Choroid plexus epithelial cell (primary cell): ENCODE measurements at regions not wholly inside any gene's neighbourhood (a gene's known extent, or its start where the extent isn't known, plus 50 kb on each side); places are given as distances from the start of the nearest gene placed in this dataset.
A peak's percentile ranks its signal among the peaks of the same experiment; 100 is the strongest.
"Not testable (repeated sequence)": the region's sequence is repeated elsewhere in the genome, so short reads cannot be mapped to it uniquely, and the experiment has no call there.

Source experiments
- DNase-seq: peaks from one replicate; pipeline ENCODE4 v3.0.0-alpha.2; 2010; ENCODE audit warnings: low read depth
- H3K4me3 ChIP-seq: 2 replicates; pipeline ENCODE4 v1.5.1; 2011; ENCODE audit warnings: low read depth, mild to moderate bottlenecking, control low read depth, low read length, moderate library complexity
- TF ChIP-seq, protein P1 (sequence below): conservative IDR thresholded peaks from 2 replicates; pipeline ENCODE4 v1.5.1; 2011; ENCODE audit warnings: low read depth, mild to moderate bottlenecking, control low read depth, inconsistent platforms, low read length, moderate library complexity

DNA sequence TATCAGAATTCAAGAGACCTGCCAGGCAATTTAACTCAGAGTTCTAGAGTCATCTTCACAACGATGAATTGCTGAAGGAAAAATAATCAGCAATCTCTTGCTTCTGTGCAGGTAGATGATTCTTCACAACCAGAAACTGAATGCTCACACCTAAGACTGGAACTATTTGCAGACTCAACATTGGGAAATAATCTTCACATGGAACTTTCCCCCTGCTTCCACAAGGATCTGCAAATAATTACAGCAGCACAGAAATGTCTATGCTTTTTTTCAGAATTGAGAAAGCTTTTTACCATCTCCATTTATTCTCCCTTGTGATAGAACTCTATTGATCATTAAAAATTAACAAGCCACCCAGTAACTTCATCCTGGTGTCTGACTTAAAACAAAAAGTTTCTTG lies 282.8 kb downstream of the AHR start:
- no peak for DNase-seq
- H3K4me3 ChIP-seq: no peak overlapping the region
- TF ChIP-seq, protein P1, sequence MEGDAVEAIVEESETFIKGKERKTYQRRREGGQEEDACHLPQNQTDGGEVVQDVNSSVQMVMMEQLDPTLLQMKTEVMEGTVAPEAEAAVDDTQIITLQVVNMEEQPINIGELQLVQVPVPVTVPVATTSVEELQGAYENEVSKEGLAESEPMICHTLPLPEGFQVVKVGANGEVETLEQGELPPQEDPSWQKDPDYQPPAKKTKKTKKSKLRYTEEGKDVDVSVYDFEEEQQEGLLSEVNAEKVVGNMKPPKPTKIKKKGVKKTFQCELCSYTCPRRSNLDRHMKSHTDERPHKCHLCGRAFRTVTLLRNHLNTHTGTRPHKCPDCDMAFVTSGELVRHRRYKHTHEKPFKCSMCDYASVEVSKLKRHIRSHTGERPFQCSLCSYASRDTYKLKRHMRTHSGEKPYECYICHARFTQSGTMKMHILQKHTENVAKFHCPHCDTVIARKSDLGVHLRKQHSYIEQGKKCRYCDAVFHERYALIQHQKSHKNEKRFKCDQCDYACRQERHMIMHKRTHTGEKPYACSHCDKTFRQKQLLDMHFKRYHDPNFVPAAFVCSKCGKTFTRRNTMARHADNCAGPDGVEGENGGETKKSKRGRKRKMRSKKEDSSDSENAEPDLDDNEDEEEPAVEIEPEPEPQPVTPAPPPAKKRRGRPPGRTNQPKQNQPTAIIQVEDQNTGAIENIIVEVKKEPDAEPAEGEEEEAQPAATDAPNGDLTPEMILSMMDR: no peak

DNA sequence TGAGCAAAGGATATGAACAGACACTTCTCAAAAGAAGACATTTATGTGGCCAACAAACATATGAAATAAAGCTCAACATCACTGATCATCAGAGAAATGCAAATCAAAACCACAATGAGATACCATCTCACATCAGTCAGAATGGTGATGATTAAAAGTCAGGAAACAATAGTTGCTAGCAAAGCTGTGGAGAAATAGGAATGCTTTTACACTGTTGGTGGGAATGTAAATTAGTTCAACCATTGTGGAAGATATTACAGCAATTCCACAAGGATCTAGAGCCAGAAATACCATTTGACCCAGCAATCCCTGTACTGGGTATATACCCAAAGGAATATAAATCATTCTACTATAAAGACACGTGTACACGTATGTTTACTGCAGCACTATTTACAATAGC lies 284.2 kb downstream of the AHR start:
- DNase-seq: not testable (repeated sequence)

DNA sequence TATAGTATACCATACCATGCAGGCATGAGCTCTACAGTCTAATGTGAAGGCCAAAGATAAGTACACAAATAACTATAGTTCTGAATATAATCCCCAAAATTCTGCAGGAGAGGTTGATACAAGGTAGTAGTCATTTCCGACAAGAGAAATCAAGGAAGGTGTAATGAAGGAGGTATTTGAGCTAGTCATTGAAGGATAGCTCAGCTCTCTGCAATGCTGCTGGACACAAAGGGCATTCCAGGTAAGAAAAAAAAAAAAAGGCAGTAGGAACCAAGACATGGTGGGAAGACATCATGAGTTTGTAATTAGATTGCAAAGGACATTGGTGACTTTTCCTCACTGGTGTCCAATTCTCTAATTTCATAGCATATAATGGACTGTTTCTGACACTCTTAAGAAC lies 285.3 kb downstream of the AHR start:
- no peak for DNase-seq
- TF ChIP-seq, protein P1: no peak
- H3K4me3 ChIP-seq: no peak overlapping the region

More for the DNA sequence above, 284.2 kb downstream of the AHR start:
- H3K4me3 ChIP-seq: not testable (repeated sequence)

DNA sequence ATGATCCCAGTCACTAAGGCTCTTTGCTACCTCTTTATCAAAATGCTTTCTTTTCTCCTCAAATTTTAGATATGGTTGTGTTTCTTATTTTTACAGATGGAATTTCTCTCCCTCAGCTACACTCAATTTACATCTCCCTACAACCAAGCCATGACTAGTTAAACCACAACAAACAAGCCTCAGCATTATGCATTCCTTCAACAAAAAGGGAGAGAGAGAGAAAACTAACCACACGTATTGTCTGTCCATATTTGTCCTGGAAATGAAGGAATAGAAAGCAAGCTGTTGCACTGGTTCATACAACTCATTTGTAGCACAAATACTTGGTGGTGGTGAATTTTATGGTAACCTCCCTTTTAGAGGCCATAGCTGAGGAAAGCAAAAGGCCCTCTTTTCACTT lies 286.4 kb downstream of the AHR start:
- no peak overlapping the region for H3K4me3 ChIP-seq
- DNase-seq: peak; percentile 56
- TF ChIP-seq, protein P1: no peak

DNA sequence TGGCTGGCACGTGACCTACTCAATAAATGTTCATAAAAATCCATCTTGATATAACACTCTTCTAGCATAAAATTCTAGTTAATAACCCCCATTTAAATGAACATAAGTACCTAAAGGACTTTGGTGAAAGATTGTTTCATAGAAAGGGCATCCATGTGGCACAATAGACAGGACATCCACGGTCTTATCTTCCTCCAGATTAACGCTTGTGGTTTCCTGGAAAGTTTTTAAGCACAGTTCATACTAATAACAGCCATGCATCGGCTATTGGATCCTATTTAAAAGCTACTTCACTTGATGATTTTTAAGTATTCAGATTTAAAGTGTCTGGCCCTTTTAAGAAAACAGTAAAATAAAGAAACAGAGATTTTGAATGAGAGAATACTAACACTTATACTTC lies 288.3 kb downstream of the AHR start:
- TF ChIP-seq, protein P1: no peak
- no peak overlapping the region for H3K4me3 ChIP-seq
- DNase-seq: no peak

DNA sequence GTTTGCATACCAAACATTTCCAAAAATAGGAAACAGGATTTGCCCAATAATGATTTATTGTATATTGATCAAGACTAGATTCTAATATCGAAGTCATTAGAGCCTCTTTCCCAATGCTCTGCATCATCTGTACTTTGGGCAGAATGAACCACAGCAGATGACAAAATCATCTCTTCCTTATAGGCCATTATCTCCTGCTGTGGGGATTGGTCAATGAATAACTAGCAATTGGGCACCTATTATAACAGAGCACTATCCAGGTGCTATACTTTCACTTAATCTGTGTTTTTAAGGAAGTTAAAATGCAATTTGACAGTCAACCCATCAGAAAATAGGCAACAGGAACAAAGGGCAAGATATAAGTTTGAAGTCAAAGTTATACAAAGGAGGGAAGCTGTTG lies 290.3 kb downstream of the AHR start:
- no peak for DNase-seq
- no peak overlapping the region for H3K4me3 ChIP-seq
- TF ChIP-seq, protein P1: no peak

DNA sequence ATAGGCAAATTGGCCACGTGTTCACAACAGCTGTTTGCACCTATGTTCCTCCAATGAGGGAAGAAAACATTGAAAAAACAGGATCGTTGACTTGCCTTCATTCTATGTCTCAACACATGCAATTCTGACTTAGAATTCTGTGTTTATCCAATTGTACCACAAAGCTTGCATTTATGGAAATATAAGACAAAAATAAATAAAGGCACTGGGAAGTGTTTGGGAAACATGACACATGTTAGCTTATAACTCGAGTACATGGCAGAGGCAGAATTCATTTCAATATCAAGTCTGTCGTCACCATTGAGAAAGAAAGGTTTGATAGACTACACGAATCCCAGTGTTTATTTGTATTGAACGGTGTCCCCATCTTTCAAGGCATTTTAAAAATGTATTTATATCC lies 291.2 kb downstream of the AHR start:
- TF ChIP-seq, protein P1: no peak
- DNase-seq: no peak
- no peak overlapping the region for H3K4me3 ChIP-seq

DNA sequence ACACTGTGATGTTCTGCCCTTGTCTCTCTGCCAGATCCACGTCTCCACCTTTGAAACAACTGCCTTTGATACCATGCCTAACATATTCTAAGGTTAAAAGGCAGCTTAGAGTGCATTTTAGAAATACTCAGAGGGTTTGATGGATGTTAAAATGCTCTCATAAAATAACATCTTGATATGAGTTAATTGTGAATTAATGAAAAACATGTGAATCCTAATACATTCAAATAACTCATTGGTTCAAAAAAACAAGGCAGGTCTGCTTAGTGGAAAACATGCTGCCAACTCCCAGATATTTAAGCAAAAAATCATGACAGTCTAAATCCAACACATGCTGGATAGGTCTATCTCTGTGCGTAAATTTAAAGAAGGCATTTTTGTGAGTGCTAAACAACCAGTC lies 291.8 kb downstream of the AHR start:
- TF ChIP-seq, protein P1: no peak
- no peak overlapping the region for H3K4me3 ChIP-seq
- DNase-seq: no peak
